ENCODE measurements at regions not wholly inside any gene's neighbourhood (a gene's known extent, or its start where the extent isn't known, plus 50 kb on each side); places are given as distances from the start of the nearest gene placed in this dataset.

DNA sequence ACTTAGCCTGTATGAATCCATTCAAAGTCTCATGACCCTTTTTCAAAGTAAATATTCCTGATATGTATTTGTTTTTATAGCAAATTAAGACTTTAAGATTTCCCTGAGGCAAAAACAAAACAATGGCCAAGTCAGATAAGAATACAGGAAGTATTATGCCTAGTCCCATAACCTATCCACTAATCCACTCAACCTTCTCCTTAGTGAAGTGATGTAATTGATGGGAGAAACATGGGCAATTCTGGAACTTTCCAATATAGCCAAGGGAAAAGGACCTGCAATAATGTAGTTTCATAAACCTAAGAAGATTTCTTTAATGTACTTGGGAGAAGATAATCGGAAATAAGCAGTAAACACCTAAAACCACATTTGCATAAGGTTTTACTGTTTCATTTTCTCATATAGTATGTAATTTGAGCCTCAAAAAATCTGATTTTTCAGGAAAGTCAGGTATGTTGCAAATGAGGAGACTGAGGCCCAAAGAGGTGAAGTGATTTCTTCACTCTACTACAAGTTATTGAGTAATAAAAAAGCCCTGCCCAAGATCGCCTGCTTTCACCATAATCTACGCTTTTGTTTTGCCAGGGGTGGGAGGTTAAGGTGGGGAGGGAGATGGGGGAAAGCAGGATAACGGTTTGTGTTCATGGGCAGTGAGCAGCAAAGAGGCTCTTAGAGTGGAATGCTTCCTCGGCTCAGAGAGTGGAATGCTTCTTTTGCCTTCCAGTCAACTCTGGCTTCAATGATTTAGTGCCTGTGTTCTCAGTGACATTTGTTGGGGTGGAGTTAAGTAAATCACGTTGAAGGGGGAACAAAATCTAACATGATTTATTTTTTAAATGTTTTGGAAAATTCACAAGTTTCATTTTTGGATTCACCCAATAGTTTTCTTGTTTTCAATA lies 95.0 kb upstream of the FNDC3B start:
- no peak overlapping the region for H3K9ac ChIP-seq (replicated peaks in 1 of 4; ENCODE audit: extremely low read depth in 1 of 4, low read depth in 3 of 4, low read length in 3 of 4)
- no peak overlapping the region for H3K56ac ChIP-seq (replicated peaks; ENCODE audit: insufficient read length, low read depth, low read length)
- CTCF ChIA-PET (ENCODE audit: partially characterized antibody), result interaction anchor here (1.0 kb wide), 1 partner anchor 10 kb away, joined by 3 read pairs; no protein-coding TSS in a partner anchor
- no peaks in the 10 kb centered on the region for H4K20me1 ChIP-seq (replicated peaks in 1 of 2; ENCODE audit: control insufficient read depth in 1 of 2, insufficient read depth in 2 of 2, low read length in 2 of 2)
- H2BK12ac ChIP-seq (ENCODE audit: low read depth, low read length), result no peak overlapping the region
- no peak overlapping the region for H3K14ac ChIP-seq (ENCODE audit: insufficient read length)
- FAIRE-seq, result no peak
- H3K23ac ChIP-seq (ENCODE audit: insufficient read length), result no peak overlapping the region
- no peak overlapping the region for H2BK120ac ChIP-seq (replicated peaks; ENCODE audit: low read depth, low read length)
- no peaks in the 10 kb centered on the region for H3K9me3 ChIP-seq (ENCODE audit: insufficient read depth in 2 of 2, low read depth in 1 of 2, low read length in 1 of 2)
- WGBS, 2 experiments (ENCODE audit: extremely low coverage in 1 of 2, insufficient coverage in 1 of 2, insufficient read length in 1 of 2, insufficient replicate concordance in 2 of 2, low coverage in 1 of 2, low lambda C conversion rate in 2 of 2, missing lambda C conversion rate in 1 of 2), result 77% methylated on average over 6 of the region's 6 CpGs; no CpG with 5 or more reads in 1 of the 2 experiments
- no peak overlapping the region for H2BK15ac ChIP-seq (ENCODE audit: low read length)
- no peak overlapping the region for H4K91ac ChIP-seq (replicated peaks; ENCODE audit: insufficient read length, low read length)
- no peak overlapping the region for H2AK5ac ChIP-seq (ENCODE audit: low read depth, low read length)
- no peak overlapping the region for H2BK5ac ChIP-seq (ENCODE audit: low read depth, low read length)
- TF ChIP-seq BCL11A (IDR thresholded peaks at IDR 0.05; ENCODE audit: low read depth in 2 of 2, low read length in 2 of 2) (no peak), TCF12 (IDR thresholded peaks at IDR 0.05; ENCODE audit: low read depth, low read length) (no peak), ASH2L (IDR thresholded peaks at IDR 0.05; ENCODE audit: low read length) (no peak), SIX5 (IDR thresholded peaks at IDR 0.05; ENCODE audit: low read depth, low read length) (no peak), CREB1 (IDR thresholded peaks at IDR 0.05) (no peak), BACH1 (IDR thresholded peaks at IDR 0.05; ENCODE audit: low read length) (no peak), KDM4A (IDR thresholded peaks at IDR 0.05; ENCODE audit: low read depth, low read length, severe bottlenecking) (no peak)
- TF ChIP-seq, protein P1, sequence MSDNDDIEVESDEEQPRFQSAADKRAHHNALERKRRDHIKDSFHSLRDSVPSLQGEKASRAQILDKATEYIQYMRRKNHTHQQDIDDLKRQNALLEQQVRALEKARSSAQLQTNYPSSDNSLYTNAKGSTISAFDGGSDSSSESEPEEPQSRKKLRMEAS (IDR thresholded peaks at IDR 0.05), result no peak
- no peaks in the 10 kb centered on the region for H3K79me1 ChIP-seq (ENCODE audit: low read depth, low read length)
- no peak overlapping the region for H2BK20ac ChIP-seq (ENCODE audit: low read length)
- POLR2A ChIA-PET (ENCODE audit: partially characterized antibody), result no interaction called here
- H3K18ac ChIP-seq (ENCODE audit: extremely low read depth, low read length), result no peak overlapping the region
- H4K5ac ChIP-seq (ENCODE audit: insufficient read length, low read depth, low read length), result no peak overlapping the region
- no peaks in the 10 kb centered on the region for H3K36me3 ChIP-seq (ENCODE audit: control insufficient read depth in 2 of 4, insufficient read depth in 4 of 4, low read length in 3 of 4)
- no peaks in the 10 kb centered on the region for H3K23me2 ChIP-seq (ENCODE audit: low read depth, low read length)
- no peak for DNase-seq (ENCODE audit: low read depth in 1 of 2, low spot score in 2 of 2)
- H3K4ac ChIP-seq (replicated peaks; ENCODE audit: insufficient read length, low read depth, low read length), result no peak overlapping the region
- no peak overlapping the region for H3K4me2 ChIP-seq (ENCODE audit: insufficient read depth in 1 of 2, low read depth in 2 of 2, low read length in 2 of 2)
- H3K4me1 ChIP-seq (replicated peaks in 1 of 4; ENCODE audit: control insufficient read depth in 3 of 4, insufficient read depth in 4 of 4, low read length in 3 of 4), result no peaks in the 10 kb centered on the region; a peak in 2 of 7 replicates
- no peak overlapping the region for H4K8ac ChIP-seq (ENCODE audit: extremely low read depth, insufficient read depth, low read length)
- no peaks in the 10 kb centered on the region for H3K27me3 ChIP-seq (replicated peaks in 1 of 4; ENCODE audit: control insufficient read depth in 3 of 4, extremely low read depth in 1 of 4, insufficient read depth in 3 of 4, low read length in 3 of 4)
- H3K27ac ChIP-seq (ENCODE audit: low read depth, low read length), result no peak overlapping the region
- H3K79me2 ChIP-seq (ENCODE audit: control insufficient read depth in 1 of 2, insufficient read depth in 2 of 2, low read length in 2 of 2), result no peaks in the 10 kb centered on the region
- no peak overlapping the region for H2AFZ ChIP-seq (ENCODE audit: low read length)
- H3K4me3 ChIP-seq (ENCODE audit: extremely low read depth in 1 of 4, insufficient read depth in 2 of 4, low read depth in 3 of 4, low read length in 4 of 4), result no peak overlapping the region

Measured in H1 (cell line).